H1 (cell line): ENCODE measurements at regions not wholly inside any gene's neighbourhood (a gene's known extent, or its start where the extent isn't known, plus 50 kb on each side); places are given as distances from the start of the nearest gene placed in this dataset.

Experiments
- EZH2 ChIP-seq: fragments of 200-600 bp; sonication (generic); IDR thresholded peaks from 2 replicates; pipeline ENCODE4 v1.7.1; 2012; ENCODE audit warnings: low read depth, mild to moderate bottlenecking, moderate library complexity, low read length, inconsistent platforms; ENCODE audit not compliant: severe bottlenecking

DNA sequence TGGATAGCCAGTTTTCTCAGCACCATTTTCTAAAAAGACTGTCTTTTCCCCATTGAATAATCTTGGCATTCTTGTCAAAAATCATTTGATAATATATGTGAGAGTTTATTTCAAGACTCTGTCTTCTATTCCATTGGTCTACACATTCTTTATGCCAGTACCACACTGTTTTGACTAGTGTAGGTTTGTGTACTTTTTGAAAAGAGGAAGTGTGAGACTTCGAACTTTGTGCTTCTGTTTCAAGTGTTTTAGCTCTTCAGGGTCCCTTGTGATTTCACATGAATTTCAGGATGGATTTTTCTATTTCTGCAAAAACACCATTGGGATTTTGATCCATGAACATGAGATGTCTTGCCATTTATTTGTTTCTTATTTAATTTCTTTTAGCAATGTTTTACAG lies 78.5 kb upstream of the ALDH1A1 start (continued):
- TF ChIP-seq EZH2 = no peak
